ENCODE measurements at regions not wholly inside any gene's neighbourhood (a gene's known extent, or its start where the extent isn't known, plus 50 kb on each side); places are given as distances from the start of the nearest gene placed in this dataset.

DNA sequence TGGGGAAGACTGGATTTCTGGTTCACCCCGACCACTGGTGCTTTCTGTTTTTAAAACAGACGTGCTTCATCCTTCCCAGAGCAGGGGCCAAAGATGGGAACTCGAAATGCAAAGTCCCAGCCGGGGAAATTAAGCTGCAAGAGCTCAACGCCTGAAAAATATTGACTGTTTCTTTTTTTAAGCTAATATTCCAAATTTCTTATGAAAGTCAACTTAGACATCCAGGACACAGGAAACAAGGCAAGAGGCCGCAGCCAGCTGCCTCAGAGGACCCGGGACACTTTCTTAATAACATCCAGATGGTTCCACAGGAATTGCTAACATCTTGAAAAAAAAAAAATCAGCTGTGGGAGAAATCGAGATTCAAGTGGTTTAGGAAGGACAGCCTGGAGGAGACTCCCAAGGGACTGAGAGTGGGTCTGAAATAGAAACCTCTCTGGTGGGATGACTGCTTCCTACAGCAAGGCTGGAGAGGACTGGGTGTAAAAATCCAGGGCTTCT is 144.9 kb downstream of the FGF1 start:
- TF ChIP-seq, protein P1, sequence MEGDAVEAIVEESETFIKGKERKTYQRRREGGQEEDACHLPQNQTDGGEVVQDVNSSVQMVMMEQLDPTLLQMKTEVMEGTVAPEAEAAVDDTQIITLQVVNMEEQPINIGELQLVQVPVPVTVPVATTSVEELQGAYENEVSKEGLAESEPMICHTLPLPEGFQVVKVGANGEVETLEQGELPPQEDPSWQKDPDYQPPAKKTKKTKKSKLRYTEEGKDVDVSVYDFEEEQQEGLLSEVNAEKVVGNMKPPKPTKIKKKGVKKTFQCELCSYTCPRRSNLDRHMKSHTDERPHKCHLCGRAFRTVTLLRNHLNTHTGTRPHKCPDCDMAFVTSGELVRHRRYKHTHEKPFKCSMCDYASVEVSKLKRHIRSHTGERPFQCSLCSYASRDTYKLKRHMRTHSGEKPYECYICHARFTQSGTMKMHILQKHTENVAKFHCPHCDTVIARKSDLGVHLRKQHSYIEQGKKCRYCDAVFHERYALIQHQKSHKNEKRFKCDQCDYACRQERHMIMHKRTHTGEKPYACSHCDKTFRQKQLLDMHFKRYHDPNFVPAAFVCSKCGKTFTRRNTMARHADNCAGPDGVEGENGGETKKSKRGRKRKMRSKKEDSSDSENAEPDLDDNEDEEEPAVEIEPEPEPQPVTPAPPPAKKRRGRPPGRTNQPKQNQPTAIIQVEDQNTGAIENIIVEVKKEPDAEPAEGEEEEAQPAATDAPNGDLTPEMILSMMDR (IDR thresholded peaks at IDR 0.05) = no peak
- TF ChIP-seq POLR2AphosphoS5 (IDR thresholded peaks at IDR 0.05) = peak in 2 of 3 donors; percentile 37 to 62
- TF ChIP-seq POLR2A (IDR thresholded peaks at IDR 0.05) = no peak
